Fibroblast of lung (primary cell): ENCODE measurements at regions not wholly inside any gene's neighbourhood (a gene's known extent, or its start where the extent isn't known, plus 50 kb on each side); places are given as distances from the start of the nearest gene placed in this dataset.

Experiments
- EZH2 ChIP-seq: IDR thresholded peaks from 2 replicates; pipeline ENCODE4 v1.5.1; 2012; ENCODE audit warnings: low read length, control low read depth, mild to moderate bottlenecking; ENCODE audit errors: missing control alignments
- TF ChIP-seq, protein P1 (sequence below), 2 donors: IDR thresholded peaks in 1 of 2; conservative IDR thresholded peaks in 1 of 2; 1 replicate in 1 of 2; 2 replicates in 1 of 2; pipeline ENCODE4 v1.5.1; 2011 to 2012; ENCODE audit warnings: low read length in 2 of 2, control low read depth in 1 of 2, inconsistent platforms in 1 of 2, low read depth in 1 of 2, mild to moderate bottlenecking in 1 of 2

DNA sequence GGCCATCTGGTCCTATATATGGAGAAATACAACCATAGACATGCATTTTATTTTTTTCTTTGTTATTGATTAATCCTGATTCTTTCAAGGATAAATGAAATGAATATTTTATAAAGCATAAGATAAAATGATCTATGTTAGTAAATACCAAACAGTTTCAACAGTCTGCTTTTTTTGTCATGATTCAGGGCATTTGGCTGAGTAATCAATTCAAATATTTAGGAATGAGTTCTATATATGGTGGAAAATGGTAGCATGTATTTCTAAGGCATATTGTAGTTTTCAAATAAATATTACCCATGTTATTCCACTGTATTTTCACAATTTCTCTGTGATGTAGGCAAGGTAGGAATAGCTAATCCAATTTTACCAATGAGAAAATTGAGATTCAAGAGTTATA is 287.5 kb upstream of the FKBP1C start:
- TF ChIP-seq, protein P1, sequence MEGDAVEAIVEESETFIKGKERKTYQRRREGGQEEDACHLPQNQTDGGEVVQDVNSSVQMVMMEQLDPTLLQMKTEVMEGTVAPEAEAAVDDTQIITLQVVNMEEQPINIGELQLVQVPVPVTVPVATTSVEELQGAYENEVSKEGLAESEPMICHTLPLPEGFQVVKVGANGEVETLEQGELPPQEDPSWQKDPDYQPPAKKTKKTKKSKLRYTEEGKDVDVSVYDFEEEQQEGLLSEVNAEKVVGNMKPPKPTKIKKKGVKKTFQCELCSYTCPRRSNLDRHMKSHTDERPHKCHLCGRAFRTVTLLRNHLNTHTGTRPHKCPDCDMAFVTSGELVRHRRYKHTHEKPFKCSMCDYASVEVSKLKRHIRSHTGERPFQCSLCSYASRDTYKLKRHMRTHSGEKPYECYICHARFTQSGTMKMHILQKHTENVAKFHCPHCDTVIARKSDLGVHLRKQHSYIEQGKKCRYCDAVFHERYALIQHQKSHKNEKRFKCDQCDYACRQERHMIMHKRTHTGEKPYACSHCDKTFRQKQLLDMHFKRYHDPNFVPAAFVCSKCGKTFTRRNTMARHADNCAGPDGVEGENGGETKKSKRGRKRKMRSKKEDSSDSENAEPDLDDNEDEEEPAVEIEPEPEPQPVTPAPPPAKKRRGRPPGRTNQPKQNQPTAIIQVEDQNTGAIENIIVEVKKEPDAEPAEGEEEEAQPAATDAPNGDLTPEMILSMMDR (conservative IDR thresholded peaks at IDR 0.05 in 1 of 2, IDR thresholded peaks at IDR 0.05 in 1 of 2; ENCODE audit: low read depth in 1 of 2, low read length in 2 of 2), result no peak
- no peak for TF ChIP-seq EZH2
